HCT116 (cell line): ENCODE measurements at regions not wholly inside any gene's neighbourhood (a gene's known extent, or its start where the extent isn't known, plus 50 kb on each side); places are given as distances from the start of the nearest gene placed in this dataset.

Experiments used
- EZH2phosphoT487 ChIP-seq: fragments of 200-600 bp; IDR thresholded peaks from 2 replicates; pipeline ENCODE4 v1.6.1; 2018; ENCODE audit warnings: antibody characterized with exemption, borderline replicate concordance
- POLR2A ChIP-seq: IDR thresholded peaks from 2 replicates; pipeline ENCODE4 v1.7.0; 2011; ENCODE audit warnings: borderline replicate concordance; ENCODE audit not compliant: insufficient read depth, insufficient read length; ENCODE audit errors: extremely low read depth

DNA sequence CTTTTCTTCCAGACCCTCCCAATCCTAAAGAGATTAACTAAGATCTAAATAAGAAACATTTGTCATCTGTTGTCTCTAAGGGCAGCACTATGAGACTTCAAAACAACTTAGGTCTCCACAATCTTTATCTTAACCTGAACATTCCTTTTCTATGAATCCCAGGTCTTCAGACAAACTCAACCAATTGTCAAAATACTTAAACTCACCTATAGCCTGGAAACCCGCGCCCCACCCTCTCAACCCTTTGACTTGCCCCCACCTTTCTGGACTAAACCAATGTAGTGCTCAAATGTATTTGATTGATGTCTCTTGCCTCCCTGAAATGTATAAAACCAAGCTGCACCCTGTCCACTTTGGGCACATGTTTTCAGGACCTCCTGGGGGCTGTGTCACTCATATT is 76.5 kb upstream of the DMRT1 start:
- TF ChIP-seq EZH2phosphoT487 (no peak), POLR2A (no peak)
